ENCODE measurements at regions not wholly inside any gene's neighbourhood (a gene's known extent, or its start where the extent isn't known, plus 50 kb on each side); places are given as distances from the start of the nearest gene placed in this dataset.

DNA sequence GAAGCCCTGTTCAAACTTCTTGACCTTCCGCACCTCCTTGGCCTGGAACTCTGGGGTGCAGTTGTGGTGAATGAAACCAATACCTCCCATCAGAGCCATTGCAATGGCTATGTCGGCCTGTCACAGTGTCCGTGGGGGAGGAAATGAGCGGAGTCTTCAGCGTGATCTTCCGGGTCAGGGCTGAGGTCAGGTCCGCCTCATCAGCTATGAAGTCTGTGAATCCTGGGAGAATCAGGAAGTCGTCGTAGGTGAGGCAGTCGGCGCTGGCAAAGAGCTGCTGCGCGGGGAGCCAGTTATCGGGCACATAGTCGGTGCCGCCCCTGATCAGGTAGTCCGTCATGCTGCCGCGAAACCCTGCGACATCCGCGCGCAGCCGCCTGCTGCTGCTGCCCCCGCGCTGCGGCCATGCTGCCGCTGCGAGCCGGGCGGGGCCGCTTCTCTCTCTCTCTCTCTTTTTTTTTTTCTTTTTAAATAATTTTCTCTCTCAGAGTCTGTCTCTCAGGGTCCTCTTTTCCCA lies 154.1 kb upstream of the ZSWIM2 start:
- H3K4me1 ChIP-seq: no peaks in the 10 kb centered on the region
- no peaks in the 10 kb centered on the region for H3K27me3 ChIP-seq
- DNase-seq: no peak
- H3K4me3 ChIP-seq (ENCODE audit: low read depth, low read length): no peak overlapping the region
- TF ChIP-seq, protein P1, sequence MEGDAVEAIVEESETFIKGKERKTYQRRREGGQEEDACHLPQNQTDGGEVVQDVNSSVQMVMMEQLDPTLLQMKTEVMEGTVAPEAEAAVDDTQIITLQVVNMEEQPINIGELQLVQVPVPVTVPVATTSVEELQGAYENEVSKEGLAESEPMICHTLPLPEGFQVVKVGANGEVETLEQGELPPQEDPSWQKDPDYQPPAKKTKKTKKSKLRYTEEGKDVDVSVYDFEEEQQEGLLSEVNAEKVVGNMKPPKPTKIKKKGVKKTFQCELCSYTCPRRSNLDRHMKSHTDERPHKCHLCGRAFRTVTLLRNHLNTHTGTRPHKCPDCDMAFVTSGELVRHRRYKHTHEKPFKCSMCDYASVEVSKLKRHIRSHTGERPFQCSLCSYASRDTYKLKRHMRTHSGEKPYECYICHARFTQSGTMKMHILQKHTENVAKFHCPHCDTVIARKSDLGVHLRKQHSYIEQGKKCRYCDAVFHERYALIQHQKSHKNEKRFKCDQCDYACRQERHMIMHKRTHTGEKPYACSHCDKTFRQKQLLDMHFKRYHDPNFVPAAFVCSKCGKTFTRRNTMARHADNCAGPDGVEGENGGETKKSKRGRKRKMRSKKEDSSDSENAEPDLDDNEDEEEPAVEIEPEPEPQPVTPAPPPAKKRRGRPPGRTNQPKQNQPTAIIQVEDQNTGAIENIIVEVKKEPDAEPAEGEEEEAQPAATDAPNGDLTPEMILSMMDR (IDR thresholded peaks at IDR 0.05; ENCODE audit: low read depth, low read length): no peak
- no peaks in the 10 kb centered on the region for H3K36me3 ChIP-seq
- H3K9me3 ChIP-seq: no peaks in the 10 kb centered on the region

DNA sequence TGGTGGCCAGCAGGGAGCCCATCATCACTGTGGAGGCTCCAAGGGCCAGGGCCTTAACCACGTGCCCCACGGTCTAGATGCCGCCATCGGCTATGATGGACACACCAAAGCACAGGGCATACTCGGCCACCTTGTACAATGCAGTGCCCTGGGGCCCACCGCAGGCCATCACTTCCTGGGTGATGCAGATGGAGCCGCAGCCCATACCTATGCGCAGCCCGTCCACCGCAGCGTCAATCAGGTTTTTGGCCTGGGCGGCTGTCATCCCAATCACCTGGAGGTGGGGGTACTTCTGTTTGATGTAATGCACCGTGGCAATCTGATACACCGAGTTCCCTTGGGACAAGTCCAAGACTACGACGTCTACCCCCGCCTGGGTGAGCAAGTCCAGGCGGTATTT lies 153.3 kb upstream of the ZSWIM2 start:
- TF ChIP-seq, protein P1 (IDR thresholded peaks at IDR 0.05; ENCODE audit: low read depth, low read length): no peak
- Histone ChIP-seq H3K4me3 (ENCODE audit: low read depth, low read length) (no peak overlapping the region), H3K9me3 (no peaks in the 10 kb centered on the region), H3K36me3 (no peaks in the 10 kb centered on the region), H3K4me1 (no peaks in the 10 kb centered on the region), H3K27me3 (no peaks in the 10 kb centered on the region)
- DNase-seq: no peak

DNA sequence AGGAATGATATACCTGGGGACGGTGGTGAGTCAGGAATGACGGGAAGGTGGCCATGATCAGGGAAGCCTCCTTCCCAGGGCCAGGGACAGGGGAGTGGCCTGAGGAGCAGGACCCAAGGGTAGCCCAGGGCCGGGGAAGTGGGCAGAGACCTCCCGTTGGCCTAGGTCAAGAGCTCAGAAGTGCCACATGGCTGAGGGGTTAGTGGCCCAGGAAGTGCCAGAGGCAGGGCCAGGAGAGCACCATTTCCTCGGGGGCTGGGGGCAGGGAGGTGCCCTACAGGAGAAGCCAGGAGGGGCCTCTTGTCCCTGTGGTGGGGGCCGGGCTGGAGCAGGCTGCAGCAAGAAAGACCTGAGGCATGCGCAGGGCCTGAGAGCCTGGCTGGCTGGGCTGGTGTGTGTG lies 152.3 kb upstream of the ZSWIM2 start:
- no peaks in the 10 kb centered on the region for H3K27me3 ChIP-seq
- H3K9me3 ChIP-seq: no peaks in the 10 kb centered on the region
- no peak overlapping the region for H3K4me3 ChIP-seq (ENCODE audit: low read depth, low read length)
- H3K4me1 ChIP-seq: no peaks in the 10 kb centered on the region
- TF ChIP-seq, protein P1 (IDR thresholded peaks at IDR 0.05; ENCODE audit: low read depth, low read length): no peak
- H3K36me3 ChIP-seq: no peaks in the 10 kb centered on the region
- DNase-seq: no peak

DNA sequence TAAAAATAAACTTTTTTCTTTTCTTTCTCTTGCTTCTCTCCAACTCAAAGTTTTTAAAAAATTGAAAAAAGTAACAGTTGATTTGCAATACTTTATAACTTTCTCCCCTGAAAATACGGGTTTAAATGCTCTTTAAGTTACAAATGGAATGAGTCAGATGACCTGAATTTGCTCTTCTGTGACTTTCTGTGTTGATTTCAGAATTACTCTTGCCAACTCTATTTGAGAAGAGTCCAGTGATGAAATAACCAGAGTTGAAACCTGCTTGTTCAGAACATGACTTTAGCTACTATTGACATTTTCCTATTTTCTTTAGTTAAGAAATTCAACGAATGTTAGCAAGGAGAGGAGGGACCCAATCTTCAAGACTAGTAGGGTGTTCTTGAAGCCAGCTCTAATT lies 146.1 kb upstream of the ZSWIM2 start:
- Histone ChIP-seq H3K36me3 (no peaks in the 10 kb centered on the region), H3K4me1 (no peaks in the 10 kb centered on the region), H3K4me3 (ENCODE audit: low read depth, low read length) (no peak overlapping the region), H3K27me3 (no peaks in the 10 kb centered on the region), H3K9me3 (no peaks in the 10 kb centered on the region)
- no peak for DNase-seq
- TF ChIP-seq, protein P1 (IDR thresholded peaks at IDR 0.05; ENCODE audit: low read depth, low read length): no peak

DNA sequence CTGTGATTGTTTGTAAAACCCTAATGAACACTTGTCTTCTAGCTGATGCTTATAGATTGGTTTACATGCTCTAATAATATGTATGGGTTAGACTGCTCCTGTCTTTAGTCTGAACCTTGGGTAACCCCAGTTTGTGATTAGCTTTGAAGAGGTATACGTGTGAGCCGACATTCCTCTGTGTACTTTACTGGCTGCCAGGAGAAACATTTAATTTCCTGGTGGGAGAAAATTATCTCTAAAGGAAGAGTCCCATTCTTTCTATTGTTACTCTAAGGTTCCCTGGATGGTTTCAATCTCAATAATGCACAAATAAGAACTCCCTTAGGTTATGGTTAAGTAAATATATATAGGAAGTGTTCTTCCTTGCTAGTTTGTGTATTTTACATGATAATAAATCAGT lies 143.6 kb upstream of the ZSWIM2 start:
- Histone ChIP-seq H3K4me1 (no peaks in the 10 kb centered on the region), H3K36me3 (no peaks in the 10 kb centered on the region), H3K27me3 (no peaks in the 10 kb centered on the region), H3K9me3 (no peaks in the 10 kb centered on the region), H3K4me3 (ENCODE audit: low read depth, low read length) (no peak overlapping the region)
- DNase-seq: no peak
- TF ChIP-seq, protein P1 (IDR thresholded peaks at IDR 0.05; ENCODE audit: low read depth, low read length): no peak

DNA sequence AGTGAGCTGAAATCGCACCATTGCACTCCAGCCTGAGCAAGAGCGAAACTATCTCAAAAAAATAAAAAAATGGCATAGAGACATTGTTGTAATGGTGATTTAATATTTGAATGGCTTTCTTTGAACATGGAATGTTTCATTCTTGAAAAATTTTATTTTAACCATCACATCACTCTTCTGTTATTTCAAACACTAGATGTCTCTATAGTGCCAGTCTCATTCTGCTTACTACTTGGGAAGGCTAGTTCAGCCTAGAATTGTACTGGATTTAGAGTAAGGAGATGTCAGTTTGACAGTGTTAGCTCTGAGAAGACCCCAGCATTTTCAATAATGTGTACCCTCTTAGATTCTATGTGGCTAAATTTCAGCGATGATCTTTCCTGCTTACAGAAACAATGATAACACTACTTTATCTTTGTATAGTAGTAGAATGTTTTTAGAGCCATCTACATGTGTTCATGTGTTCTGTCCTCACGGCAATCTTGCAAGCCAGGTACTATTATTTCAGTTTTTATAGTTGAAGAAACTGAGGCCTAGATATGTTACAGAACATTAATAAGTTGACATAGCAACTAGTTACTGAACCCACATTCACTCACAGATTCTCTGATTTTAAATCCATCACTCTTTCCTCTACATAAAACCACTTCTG lies 142.9 kb upstream of the ZSWIM2 start:
- Histone ChIP-seq H3K4me1 (no peaks in the 10 kb centered on the region), H3K4me3 (ENCODE audit: low read depth, low read length) (no peak overlapping the region), H3K9me3 (no peaks in the 10 kb centered on the region), H3K27me3 (no peaks in the 10 kb centered on the region), H3K36me3 (no peaks in the 10 kb centered on the region)
- no peak for DNase-seq
- TF ChIP-seq, protein P1 (IDR thresholded peaks at IDR 0.05; ENCODE audit: low read depth, low read length): no peak

Data from BE2C (cell line).